NCI-H774 (cell line): ENCODE measurements at regions not wholly inside any gene's neighbourhood (a gene's known extent, or its start where the extent isn't known, plus 50 kb on each side); places are given as distances from the start of the nearest gene placed in this dataset.

ENCODE experiments used
- DNase-seq: peaks from one replicate; lab custom pipeline; 2025; lab: John Stamatoyannopoulos, UW

GRCh38 chr11:116255321-116255953 lies 517.4 kb downstream of the BUD13 start:
- no peak for DNase-seq

- no peak for DNase-seq
Observed at GRCh38 chr11:116250155-116250554, 522.6 kb downstream of the BUD13 start.

- DNase-seq = no peak
Observed at GRCh38 chr11:116249561-116249960, 523.2 kb downstream of the BUD13 start.

- DNase-seq = no peak
Observed at GRCh38 chr11:116244889-116245288, 527.9 kb downstream of the BUD13 start.

- no peak for DNase-seq
Observed at GRCh38 chr11:116244439-116244838, 528.3 kb downstream of the BUD13 start.

GRCh38 chr11:116243991-116244390 lies 528.8 kb downstream of the BUD13 start:
- DNase-seq = no peak

- no peak for DNase-seq
Observed at GRCh38 chr11:116242006-116242405, 530.8 kb downstream of the BUD13 start.

GRCh38 chr11:116240710-116241109 lies 532.1 kb downstream of the BUD13 start:
- no peak for DNase-seq

- DNase-seq = no peak
Observed at GRCh38 chr11:116239247-116239646, 533.5 kb downstream of the BUD13 start.

- no peak for DNase-seq
Observed at GRCh38 chr11:116234989-116235568, 537.7 kb downstream of the BUD13 start.

GRCh38 chr11:116233561-116233960 lies 539.2 kb downstream of the BUD13 start:
- no peak for DNase-seq

GRCh38 chr11:116232364-116232828 lies 540.4 kb downstream of the BUD13 start:
- no peak for DNase-seq

GRCh38 chr11:116231543-116231942 lies 541.2 kb downstream of the BUD13 start:
- peak; percentile 61 for DNase-seq

GRCh38 chr11:116230438-116230837 lies 542.3 kb downstream of the BUD13 start:
- DNase-seq = no peak

- DNase-seq = no peak
Observed at GRCh38 chr11:116229236-116229970, 543.4 kb downstream of the BUD13 start.

GRCh38 chr11:116226731-116227130 lies 546.1 kb downstream of the BUD13 start:
- DNase-seq = no peak

- DNase-seq = no peak
Observed at GRCh38 chr11:116225784-116226585, 546.8 kb downstream of the BUD13 start.

GRCh38 chr11:116225236-116225635 lies 547.6 kb downstream of the BUD13 start:
- no peak for DNase-seq

- no peak for DNase-seq
Observed at GRCh38 chr11:116224889-116225200, 547.9 kb downstream of the BUD13 start.

- DNase-seq = peak; percentile 24
Observed at GRCh38 chr11:116224154-116224888, 548.5 kb downstream of the BUD13 start.

GRCh38 chr11:116221351-116221750 lies 551.4 kb downstream of the BUD13 start:
- no peak for DNase-seq

GRCh38 chr11:116219171-116219635 lies 553.6 kb downstream of the BUD13 start:
- no peak for DNase-seq
